NCI-H1436 (cell line): ENCODE measurements at regions not wholly inside any gene's neighbourhood (a gene's known extent, or its start where the extent isn't known, plus 50 kb on each side); places are given as distances from the start of the nearest gene placed in this dataset.

Experiments
- DNase-seq: peaks from one replicate; lab custom pipeline; 2025; lab: John Stamatoyannopoulos, UW

DNA sequence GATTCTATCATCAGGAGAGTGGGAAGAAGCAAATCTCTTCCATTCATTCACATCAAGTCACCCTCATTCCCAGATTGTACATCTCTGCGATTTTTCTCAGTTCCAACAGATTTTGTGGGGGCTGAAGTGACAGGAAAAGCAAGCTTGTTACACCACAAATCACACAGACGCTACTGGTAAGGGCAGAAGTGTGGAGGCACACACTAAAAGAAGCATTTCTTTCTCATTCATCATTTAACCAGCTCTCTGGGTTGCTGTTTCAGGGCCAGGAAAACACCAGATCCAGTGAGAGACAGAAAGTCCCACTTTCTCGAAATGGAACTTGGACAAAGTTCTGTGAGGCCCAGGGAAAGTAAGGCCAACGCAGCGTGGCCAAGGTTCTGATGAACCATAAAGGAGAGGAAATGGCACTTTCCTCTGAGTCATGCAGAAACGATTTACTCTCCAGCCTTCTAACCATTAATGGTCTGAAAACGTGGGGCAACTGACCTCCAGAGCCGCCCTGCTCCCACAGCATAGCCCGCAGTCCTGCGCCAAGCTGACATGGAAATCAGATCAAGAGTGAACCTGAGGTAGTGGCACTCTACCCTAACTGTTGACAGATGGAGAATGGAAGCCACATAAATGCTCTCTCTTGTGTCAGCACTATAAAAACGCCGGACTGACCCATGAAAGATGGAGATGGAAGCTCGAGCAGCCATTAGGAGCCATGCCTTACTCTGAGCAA is 191.0 kb downstream of the C1D start:
- DNase-seq: no peak

DNA sequence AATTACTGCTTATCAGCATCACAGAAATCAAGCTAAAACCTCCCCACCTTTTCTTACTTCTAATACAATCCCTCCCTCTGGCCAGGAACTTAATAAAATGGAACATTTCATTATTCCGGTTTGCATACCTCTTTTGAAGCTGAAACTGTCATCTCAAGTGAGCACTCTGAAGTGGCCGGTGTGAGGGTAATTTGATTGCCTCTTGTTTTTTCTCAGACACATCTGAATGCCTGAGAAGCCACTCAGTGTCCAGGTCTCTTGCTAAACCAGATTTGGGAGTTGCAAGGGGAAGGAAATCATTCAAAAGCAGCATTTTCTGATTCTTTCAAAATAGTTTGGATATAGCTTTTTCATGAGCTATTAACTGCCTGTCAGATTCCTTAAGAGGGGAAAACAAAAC is 190.3 kb downstream of the C1D start:
- DNase-seq: no peak

DNA sequence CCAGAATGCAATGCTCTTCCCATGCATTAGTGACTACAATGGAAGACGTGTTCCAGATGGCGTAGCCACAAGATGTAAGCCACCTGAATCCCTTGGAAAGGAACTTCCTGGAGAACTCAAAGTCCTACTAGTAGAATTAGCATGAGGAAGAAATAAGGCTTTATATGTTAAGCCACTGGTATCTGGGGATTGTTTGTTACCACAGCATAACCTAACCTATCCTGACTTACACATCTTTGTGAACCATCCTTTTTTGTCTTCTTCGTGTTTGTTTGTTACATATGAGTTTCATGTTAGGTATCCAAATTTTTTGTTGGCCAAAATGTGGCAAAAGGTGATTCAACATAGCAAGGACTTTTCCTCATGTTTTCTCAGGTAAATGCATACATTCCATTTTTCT is 188.9 kb downstream of the C1D start:
- no peak for DNase-seq

DNA sequence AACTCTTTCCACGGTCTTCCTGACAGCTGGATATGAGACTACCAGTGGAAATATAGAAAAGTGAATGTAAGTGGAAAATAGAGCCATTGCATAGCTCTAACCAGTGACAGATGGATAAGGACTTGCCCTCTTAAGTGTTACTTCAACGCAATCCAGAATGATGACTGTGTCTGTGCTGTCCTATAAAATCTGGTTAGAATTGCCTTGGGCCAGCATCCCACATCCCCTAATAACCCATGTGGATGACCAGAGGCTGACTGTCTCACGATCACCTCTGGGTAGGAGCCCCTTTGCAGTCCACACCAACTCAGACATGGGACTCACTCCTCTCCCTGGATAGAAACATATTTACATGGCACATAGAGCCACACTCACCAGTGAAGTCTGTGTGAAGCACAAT is 186.6 kb downstream of the C1D start:
- no peak for DNase-seq

DNA sequence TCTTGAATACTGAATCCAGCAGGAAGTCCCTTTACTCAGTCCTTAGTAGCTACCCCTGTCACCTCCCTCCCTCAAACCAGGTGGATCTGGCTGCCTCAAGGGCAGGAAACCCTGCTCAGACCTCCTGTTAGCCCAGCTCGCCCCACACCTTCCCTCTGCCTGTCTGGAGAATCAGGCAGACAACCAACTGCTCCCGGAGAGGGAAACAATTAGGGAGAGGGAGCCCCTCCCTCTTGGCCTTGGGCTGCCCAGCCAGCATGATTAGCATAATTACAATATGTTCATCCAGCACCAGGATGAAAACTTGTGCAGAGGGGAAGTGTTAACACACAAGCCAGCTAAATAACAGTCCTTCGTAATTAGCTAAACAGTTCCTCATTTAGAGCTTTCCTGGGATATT is 185.5 kb downstream of the C1D start:
- DNase-seq: peak; percentile 2

DNA sequence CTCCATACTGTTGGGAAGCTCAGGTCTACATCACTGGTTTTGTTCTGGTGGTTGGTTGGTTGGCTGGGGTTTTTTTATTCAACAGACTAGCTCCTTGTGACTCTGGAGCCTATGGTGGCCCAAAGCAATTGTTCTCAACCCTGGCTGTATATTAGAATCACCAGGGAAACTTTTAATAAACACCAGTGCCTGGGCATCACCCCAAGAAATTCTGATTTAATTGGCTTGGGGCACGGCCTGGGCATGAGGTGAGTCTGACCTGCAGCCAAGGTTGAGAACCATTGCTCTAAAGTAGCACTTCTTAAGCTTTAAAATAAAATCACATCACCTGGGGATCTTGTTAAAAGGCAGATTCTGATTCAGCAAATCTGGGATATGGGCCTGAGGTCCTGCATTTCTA is 184.1 kb downstream of the C1D start:
- DNase-seq: no peak

DNA sequence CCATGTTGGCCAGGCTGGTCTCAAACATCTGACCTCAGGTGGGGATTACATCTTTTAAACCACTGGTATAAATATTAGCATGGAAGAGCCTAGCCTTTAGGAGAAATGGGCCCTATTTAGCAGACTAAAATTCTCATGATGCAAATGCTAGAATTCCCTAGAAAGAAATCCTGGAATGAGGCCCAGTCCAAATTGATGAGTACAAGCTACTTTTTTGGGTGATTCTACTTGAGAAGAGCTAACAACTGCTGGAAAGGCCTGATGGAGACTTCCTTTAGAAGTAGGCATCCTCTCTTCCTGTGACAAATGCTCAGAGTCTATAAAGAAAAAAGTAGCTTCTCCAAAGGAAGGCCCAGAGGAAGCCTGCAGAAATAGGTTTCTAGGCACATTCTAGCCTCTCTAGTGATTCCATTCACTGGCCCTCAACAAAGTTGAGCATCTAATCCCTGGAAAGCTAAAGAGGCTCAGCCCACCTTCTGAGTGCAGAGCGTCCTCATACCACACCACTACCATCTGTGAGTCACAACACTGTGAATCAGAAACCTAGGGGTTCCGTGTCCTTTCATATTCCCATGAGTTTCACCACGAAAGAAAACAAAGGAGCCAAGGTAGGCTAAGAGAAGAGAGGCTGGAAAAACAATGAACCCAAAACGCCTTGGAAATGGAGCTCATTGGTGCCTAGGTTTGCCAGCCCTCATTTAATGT is 183.1 kb downstream of the C1D start:
- no peak for DNase-seq

DNA sequence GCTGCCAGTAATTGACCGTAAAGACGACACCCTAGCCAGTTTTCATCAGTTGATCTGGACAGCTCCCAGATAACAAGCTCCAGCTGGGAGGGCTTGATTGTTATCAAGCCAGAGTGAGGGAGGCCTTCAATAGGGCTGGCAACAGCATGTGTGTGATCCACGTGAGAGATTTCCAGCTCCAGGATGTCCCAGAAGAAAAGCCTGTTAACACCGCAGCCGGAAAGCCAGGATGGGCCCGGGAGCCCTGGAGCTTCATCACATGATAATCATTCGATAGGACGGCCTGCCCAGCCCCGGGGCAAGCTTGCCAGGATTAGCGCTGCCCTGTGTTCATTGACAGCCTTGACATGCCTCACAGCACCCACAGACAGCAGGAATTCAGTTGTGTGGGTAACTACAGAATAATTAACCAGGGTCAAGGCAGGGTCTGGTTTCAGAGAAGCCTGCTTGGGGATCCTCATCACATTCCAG is 182.5 kb downstream of the C1D start:
- no peak for DNase-seq

DNA sequence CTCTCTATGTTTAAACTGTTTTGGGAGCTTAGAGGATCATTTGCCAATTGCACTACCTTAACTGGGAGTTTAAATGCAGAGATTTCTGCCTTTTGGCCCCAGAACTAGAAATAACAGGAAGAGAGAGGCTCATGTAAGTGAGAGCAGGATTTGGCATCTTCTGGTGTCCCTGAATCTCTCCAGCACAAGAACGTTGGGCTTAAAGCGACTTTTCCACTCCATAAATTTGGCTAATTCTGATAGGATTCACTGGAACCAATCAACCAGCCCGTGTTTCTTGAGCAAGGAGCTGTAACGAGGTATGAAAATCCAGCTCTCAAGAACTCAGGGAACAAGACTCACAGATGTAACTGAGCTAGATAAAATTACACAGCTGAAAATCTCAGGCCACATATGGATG is 181.0 kb downstream of the C1D start:
- no peak for DNase-seq

DNA sequence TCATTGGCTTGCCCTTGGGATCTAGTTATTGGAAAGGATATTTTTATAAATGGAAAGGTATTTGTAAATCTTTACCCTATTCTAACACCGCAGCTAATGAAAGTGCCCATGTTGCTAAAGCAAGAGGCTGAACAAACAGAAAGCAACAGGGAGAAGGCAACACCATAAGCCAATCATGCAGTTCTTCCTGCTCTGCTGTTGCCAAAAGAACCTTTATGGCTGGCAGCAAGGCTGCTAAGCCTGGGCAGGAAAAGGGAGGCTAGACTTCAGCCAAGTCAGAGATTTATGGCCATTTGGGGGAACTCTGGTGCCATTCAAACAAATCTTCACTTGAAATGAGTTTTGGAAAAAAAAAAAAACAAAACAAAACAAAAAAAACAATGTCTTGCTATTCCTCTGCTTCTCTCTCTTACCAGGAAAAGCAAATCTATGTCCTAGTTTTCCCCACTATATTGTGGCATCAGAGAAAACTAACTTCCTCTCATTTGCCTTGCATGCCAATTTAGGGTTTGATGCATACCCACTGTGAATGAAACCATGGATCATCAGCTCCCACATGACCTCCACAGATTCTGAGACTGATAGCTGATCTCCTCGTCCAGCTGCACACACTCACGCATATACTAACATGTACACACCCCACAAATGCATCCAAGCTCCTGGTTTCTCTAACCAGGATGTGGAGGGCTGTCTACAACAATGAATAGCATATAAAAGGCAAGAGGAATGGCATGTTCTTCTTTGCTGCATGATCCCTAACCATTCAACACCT is 179.3 kb downstream of the C1D start:
- DNase-seq: no peak

DNA sequence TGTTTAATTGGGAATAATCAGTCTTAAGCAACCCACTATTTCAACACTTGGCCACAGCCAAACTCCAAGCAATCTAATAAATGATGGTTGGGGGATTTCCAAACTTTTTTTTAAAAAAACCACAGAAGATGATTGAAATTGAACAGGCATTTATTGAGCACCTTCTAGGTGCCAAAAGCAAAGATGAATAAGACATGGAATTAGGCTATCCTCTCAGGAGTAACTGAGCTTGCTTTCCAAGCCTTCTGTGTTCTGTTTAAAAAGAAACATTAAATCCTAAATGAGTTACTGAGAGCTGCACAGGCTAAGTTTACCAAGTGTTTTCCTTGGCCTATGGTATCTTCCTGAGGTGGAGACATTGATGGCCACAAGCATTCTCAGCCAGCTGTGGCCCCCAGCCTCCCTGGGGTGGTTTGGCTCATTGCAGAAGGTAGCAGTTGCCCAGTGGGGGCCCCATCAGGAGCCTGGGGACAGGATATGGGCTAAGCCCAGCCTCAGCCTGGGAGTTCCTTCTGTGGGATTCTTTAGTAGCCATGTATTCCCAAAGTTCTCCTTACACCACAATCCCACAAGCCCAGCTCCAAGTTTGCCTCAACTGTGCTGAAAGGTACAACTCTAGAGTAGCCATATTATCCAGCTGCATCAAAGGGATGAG is 174.3 kb downstream of the C1D start:
- DNase-seq: no peak

DNA sequence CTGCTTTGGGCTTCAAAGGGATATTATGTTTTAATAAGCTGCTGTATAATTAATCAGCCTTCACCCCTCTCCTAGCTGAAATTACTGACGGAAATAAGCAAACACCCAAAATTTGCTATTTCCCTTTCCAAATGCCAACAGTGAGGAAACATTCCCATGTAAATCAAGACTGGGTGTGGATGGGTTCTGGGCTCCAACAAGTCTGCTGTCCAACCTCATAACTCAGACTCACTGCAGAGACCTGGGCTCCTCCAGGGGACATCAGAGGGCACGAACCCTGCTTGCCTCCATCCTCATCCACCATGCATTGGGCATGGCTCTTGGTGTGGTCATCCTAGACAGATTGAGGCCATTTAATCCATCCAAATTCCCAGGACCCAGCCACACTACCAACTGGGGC is 173.7 kb downstream of the C1D start:
- no peak for DNase-seq

DNA sequence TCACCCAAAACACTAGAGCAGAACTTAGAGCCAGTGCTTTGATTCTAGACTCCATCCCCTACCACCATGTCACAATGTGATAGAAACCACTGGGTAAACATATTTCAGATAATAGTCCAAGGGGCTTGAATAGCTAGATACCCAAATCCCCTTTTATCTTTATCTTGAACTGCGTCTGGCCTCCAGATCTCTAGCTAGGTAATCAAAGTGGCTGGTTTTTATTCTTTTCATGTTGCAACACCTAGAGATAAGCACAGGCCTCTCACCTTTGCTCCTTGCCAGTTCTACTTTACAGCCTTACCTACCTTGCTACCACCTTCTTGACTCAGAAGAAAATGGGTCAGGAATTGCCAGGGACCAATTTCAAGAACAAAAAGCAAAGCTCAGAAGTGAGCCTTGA is 171.2 kb downstream of the C1D start:
- DNase-seq: no peak

DNA sequence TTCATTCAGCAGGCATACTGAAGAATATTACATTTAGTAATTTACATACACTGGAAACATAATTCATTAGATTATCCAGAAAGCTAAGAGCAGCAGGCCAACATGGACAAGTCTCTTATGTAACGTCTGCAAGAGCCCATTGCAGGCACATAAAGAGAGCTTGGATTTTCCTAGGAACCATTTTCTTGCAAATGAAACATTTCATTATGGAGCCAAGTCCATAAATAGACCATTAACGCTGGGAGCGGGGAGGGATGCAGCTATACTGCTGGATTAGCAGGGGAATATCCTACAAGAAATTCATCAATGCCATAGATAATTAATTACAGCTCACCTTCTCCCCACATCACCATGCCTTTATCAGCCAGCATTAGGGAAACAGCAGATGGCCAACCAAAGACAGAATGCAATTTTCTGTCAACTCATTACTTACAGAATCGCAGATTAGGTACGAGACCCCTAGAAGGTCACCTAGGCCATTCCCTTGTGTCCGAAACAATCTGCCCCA is 170.4 kb downstream of the C1D start:
- DNase-seq: no peak

DNA sequence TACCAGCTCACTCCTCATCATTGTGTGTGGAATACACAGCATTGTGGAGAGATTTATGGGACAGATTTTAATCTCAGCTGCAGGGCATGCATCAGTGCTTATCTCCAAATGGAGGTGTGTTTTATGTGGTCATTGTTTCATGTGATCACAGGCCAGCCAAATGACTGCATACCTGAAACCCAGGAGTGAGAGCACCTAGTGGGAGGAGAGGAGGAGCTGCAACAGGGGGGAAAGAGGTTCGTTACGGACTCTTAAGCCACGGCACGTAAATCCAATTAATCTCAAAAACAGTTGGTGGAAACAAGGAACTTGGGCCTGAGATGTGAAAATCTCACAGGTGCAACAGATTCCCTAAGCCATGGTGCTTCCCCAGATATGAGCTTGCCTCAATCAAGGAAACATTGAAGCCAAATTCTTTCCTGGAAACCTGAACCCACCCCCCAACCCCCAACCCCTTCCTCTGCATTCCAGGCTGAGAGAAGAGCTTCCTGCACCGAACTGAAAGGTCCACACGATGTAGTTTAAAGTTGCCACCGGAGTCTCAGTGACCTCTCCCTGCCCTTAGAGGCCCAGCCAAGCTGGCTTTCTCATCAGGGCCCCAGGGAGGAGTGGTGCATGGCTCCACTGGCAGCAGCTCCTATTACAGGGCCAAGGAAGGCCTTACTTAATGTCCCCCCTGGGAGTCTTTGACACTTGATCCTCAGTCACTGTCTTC is 167.4 kb downstream of the C1D start:
- no peak for DNase-seq

DNA sequence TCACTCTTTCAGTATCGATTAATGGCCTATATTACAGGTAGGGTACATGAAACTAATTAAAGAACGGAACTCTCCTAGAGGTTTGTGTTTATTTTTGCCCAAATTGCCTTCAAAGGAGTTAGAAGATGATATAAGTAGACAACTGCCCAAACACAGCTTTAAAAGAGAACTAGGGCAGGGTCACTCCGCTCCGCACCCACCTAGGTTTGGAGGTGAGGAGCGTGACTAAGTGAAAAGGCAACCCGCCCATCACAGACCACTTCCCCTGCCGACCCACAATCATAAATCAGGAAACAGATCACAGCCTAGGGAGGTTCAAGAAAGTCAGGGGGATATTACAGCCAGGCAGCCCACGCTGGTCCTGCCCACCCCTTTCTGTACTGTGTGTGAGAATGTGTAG is 166.7 kb downstream of the C1D start:
- DNase-seq: no peak

DNA sequence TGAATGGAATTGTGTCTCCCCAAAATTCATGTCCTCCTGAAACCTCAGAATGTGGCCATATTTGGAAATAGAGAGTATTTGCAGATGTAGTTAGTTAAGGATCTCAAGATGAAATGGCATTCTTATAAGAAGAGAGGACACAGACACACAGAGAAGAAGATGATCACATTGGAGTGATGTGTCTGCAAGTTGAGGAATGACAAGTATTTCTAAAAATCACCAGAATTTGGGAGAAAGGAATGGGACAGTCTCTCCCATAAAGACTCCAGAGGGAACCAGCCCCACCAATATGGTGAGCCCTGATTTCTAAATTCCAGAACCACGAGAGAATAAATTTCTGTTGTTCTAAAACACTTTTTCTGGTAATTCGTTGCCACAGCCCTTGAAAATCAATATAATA is 166.3 kb downstream of the C1D start:
- DNase-seq: no peak

DNA sequence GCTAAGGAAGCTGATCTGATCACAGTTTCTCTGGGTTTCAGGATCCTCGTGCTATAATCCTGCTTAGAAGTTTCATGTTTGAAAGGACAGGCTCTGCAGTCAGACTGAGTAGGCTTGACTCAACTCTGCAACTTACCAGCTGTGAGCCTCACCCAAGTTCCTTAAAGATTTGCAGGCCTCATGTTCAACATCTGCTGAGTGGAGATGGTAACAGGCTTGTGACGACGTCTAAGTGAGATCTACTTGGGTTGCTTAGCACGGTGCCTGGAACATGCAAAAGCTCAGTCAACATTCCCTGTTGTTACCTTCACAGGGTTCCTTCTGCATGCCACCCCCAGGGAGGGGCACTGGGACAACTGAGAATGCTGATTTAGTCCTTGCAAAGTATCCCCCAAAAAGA is 164.2 kb downstream of the C1D start:
- no peak for DNase-seq

DNA sequence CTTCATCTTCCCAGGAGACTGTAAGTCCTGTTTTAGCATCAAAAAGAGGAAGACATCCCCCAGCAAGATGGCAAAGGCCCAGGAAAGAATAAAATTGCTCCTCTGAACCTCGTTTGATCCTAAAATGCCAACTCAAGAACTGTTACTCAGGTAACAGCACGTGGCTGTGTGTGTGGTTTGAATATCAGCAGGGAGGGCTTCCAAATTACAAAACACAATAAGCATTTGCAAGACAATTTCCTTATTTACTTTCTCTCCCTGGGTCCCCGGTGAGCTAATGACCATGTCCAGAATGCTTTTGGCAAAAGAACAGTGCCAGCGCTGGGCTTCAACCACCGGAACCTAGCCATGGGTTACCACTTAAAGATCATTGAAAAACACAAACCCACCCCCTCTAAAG is 163.6 kb downstream of the C1D start:
- no peak for DNase-seq

DNA sequence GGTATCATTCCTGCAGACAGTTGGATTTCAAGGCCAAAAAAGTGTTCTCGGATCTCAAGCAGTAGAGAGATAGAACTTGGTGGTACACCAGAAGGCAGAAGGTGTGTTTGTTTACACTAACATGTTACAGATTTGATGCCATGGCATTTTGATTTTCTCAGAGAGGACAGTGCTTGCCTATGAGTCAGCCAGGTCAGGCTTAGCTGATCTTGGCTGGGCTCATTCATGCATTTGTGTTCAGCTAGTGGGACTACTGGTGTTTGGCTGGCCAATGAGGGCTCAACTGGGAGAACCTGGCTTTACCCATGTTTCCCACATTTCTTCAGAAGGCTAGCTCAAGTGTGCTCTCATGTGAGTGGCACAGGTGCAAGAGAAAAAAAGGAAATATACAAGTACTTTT is 162.0 kb downstream of the C1D start:
- DNase-seq: no peak

DNA sequence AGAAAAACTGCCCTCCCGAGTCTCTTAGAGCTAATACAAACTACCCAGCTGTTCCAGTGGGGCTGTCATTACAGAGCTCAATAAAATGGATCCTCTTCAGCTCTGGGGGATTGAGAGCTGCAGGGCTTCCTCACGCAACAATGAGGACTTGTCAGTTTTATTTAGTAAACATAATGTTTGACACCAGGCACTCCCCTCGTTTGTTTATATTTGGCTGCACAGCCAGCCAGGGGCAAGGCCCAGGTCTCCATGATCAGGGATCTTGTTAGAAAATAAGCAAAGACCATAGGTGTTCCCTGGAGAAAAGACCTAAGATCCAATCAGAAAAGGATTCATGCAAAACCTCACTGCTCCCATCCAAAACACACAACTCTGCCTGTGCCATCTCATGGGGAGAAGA is 158.2 kb downstream of the C1D start:
- no peak for DNase-seq

DNA sequence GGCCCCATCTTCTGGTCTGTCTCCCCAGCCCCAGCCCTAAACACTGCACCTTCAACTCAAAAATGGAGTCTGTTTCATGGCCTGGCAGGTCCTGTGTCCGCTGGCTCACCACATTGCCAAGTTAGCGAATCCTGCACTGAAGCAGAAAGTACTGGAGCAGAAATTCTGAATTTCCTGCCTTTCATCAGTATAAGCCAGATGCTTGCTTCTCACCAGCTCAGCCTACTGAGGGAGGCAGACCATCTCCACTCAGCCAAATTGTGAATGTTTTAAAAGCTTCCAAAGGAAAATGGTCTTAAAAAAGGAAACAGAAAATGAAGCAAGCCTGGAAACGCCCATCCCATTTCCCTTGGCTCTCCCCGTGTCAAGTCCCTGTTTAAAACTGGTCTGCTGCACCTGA is 157.8 kb downstream of the C1D start:
- no peak for DNase-seq
